OCI-LY1 (cell line): ENCODE measurements at regions not wholly inside any gene's neighbourhood (a gene's known extent, or its start where the extent isn't known, plus 50 kb on each side); places are given as distances from the start of the nearest gene placed in this dataset.

ENCODE experiments used
- H2AFZ ChIP-seq: fragments of 200-600 bp; sonication (generic), shearing (Covaris generic); 2 replicates; pipeline ENCODE4 v1.6.0; 2014; ENCODE audit warnings: antibody characterized with exemption, mild to moderate bottlenecking, low read length
- H3F3A ChIP-seq: fragments of 200-600 bp; sonication (generic), shearing (Covaris generic); 2 replicates; pipeline ENCODE4 v1.6.0; 2014; ENCODE audit warnings: mild to moderate bottlenecking, antibody characterized with exemption, low read length, moderate library complexity; ENCODE audit not compliant: insufficient read depth
- H3K27ac ChIP-seq: fragments of 200-600 bp; sonication (generic); 2 replicates; pipeline ENCODE4 v1.5.1; 2014; ENCODE audit warnings: low read length, mixed run types, mild to moderate bottlenecking, low read depth; ENCODE audit not compliant: poor library complexity, severe bottlenecking
- H3K27me3 ChIP-seq: fragments of 200-600 bp; sonication (generic); 2 replicates; pipeline ENCODE4 v1.6.0; 2014; ENCODE audit warnings: antibody characterized with exemption, mild to moderate bottlenecking, low read length, moderate library complexity; ENCODE audit not compliant: insufficient read depth
- H3K36me3 ChIP-seq: fragments of 200-600 bp; sonication (generic); 2 replicates; pipeline ENCODE4 v1.6.1; 2014; ENCODE audit warnings: mild to moderate bottlenecking, antibody characterized with exemption, low read length, moderate library complexity, mixed read lengths; ENCODE audit not compliant: insufficient read depth
- H3K4me1 ChIP-seq: fragments of 200-600 bp; sonication (generic); 2 replicates; pipeline ENCODE4 v1.5.1; 2014; ENCODE audit warnings: mild to moderate bottlenecking, low read length, moderate library complexity; ENCODE audit not compliant: insufficient read depth, severe bottlenecking
- H3K4me2 ChIP-seq: fragments of 200-600 bp; sonication (generic), shearing (Covaris generic); 2 replicates; pipeline ENCODE4 v1.6.1; 2014; ENCODE audit warnings: low read length
- H3K4me3 ChIP-seq: fragments of 200-600 bp; sonication (generic); 2 replicates; pipeline ENCODE4 v1.5.1; 2014; ENCODE audit warnings: low read length, low read depth, mild to moderate bottlenecking, mixed read lengths; ENCODE audit not compliant: poor library complexity, severe bottlenecking
- H3K79me2 ChIP-seq: fragments of 200-600 bp; shearing (Covaris generic); 2 replicates; pipeline ENCODE4 v1.6.1; 2016; ENCODE audit warnings: mixed run types, low read length, mixed read lengths; ENCODE audit not compliant: insufficient read depth
- H3K9ac ChIP-seq: fragments of 200-600 bp; sonication (generic), shearing (Covaris generic); 2 replicates; pipeline ENCODE4 v1.6.1; 2014; ENCODE audit warnings: mild to moderate bottlenecking, low read length, mixed read lengths
- H3K9me2 ChIP-seq: fragments of 200-600 bp; sonication (generic), shearing (Covaris generic); 2 replicates; pipeline ENCODE4 v1.6.1; 2014; ENCODE audit warnings: low read depth, mild to moderate bottlenecking, low read length, mixed read lengths
- H3K9me3 ChIP-seq: fragments of 200-600 bp; shearing (Covaris generic); 2 replicates; pipeline ENCODE4 v1.6.1; 2014; ENCODE audit warnings: low read length, mixed read lengths
- H4K20me1 ChIP-seq: fragments of 200-600 bp; sonication (generic), shearing (Covaris generic); 2 replicates; pipeline ENCODE4 v1.6.0; 2016; ENCODE audit warnings: mild to moderate bottlenecking, low read length; ENCODE audit not compliant: insufficient read depth
- EZH2 ChIP-seq: fragments of 200-600 bp; sonication (generic), shearing (Covaris generic); IDR thresholded peaks from 2 replicates; pipeline ENCODE4 v1.8.0; 2017; ENCODE audit warnings: borderline replicate concordance, mixed run types, mild to moderate bottlenecking, antibody characterized with exemption, low read length, moderate library complexity, mixed read lengths
- TF ChIP-seq, protein P1 (sequence below): fragments of 200-600 bp; sonication (generic), shearing (Covaris generic); IDR thresholded peaks from 2 replicates; pipeline ENCODE4 v1.5.1; 2017; ENCODE audit warnings: mild to moderate bottlenecking, antibody characterized with exemption, low read length, moderate library complexity, mixed read lengths

DNA sequence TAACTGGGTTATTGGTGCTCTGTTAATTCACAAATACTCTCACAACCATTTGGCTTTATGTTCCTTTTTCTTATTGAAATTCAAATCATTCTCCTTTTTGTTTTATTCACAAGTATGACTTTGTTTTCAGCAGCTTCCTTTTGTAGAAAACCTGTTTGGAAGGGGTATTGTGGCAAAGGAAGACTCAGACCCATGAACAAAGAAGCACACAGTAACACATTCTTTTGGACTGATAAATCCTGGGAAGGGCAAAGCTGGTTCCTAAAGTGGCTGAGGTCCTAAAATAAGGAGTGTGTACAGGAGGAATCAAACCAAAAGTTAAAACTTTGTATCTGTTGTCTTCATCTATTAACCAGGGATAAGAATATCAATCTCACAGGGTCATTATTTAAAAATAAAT, 374.7 kb upstream of the FIGN start:
- TF ChIP-seq, protein P1, sequence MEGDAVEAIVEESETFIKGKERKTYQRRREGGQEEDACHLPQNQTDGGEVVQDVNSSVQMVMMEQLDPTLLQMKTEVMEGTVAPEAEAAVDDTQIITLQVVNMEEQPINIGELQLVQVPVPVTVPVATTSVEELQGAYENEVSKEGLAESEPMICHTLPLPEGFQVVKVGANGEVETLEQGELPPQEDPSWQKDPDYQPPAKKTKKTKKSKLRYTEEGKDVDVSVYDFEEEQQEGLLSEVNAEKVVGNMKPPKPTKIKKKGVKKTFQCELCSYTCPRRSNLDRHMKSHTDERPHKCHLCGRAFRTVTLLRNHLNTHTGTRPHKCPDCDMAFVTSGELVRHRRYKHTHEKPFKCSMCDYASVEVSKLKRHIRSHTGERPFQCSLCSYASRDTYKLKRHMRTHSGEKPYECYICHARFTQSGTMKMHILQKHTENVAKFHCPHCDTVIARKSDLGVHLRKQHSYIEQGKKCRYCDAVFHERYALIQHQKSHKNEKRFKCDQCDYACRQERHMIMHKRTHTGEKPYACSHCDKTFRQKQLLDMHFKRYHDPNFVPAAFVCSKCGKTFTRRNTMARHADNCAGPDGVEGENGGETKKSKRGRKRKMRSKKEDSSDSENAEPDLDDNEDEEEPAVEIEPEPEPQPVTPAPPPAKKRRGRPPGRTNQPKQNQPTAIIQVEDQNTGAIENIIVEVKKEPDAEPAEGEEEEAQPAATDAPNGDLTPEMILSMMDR = no peak
- TF ChIP-seq EZH2 = no peak

DNA sequence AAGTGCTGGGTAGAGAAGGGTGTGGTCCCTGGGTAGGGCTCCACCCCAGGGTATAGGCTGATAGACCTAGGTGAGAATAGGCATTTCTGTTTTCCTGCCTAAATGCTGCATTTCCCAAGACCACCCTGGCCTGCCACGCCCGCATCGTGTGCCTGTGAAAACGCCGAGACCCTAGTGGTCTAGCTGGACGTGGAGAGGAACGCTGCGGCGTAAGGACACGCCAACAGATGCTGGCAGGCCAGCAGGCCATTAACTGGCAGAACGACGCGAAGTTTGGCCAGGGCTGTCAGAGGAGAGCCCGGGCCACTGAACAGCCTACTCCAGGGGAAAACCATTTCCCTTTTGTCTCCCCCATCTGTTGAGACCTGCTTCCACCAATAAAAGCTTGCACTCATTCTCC, 373.2 kb upstream of the FIGN start:
- Histone ChIP-seq H3K4me3 (no peak overlapping the region), H3K9ac (no peak overlapping the region), H3K9me2 (no peaks in the 10 kb centered on the region), H3K27ac (no peak overlapping the region), H3K36me3 (no peaks in the 10 kb centered on the region), H3K9me3 (no peaks in the 10 kb centered on the region), H3K27me3 (no peaks in the 10 kb centered on the region), H3F3A (no peaks in the 10 kb centered on the region), H2AFZ (no peak overlapping the region), H3K4me1 (no peaks in the 10 kb centered on the region), H3K79me2 (no peaks in the 10 kb centered on the region), H3K4me2 (no peak overlapping the region), H4K20me1 (no peaks in the 10 kb centered on the region)
- TF ChIP-seq, protein P1 = no peak
- no peak for TF ChIP-seq EZH2

More for the DNA sequence above, 374.7 kb upstream of the FIGN start:
- H2AFZ ChIP-seq = no peak overlapping the region
- H3K4me3 ChIP-seq = no peak overlapping the region
- no peaks in the 10 kb centered on the region for H3F3A ChIP-seq
- no peaks in the 10 kb centered on the region for H3K9me2 ChIP-seq
- H3K36me3 ChIP-seq = no peaks in the 10 kb centered on the region
- no peaks in the 10 kb centered on the region for H3K79me2 ChIP-seq
- no peak overlapping the region for H3K9ac ChIP-seq
- no peak overlapping the region for H3K27ac ChIP-seq
- no peaks in the 10 kb centered on the region for H3K4me1 ChIP-seq
- H3K9me3 ChIP-seq = no peaks in the 10 kb centered on the region
- no peaks in the 10 kb centered on the region for H4K20me1 ChIP-seq
- no peak overlapping the region for H3K4me2 ChIP-seq
- no peaks in the 10 kb centered on the region for H3K27me3 ChIP-seq

DNA sequence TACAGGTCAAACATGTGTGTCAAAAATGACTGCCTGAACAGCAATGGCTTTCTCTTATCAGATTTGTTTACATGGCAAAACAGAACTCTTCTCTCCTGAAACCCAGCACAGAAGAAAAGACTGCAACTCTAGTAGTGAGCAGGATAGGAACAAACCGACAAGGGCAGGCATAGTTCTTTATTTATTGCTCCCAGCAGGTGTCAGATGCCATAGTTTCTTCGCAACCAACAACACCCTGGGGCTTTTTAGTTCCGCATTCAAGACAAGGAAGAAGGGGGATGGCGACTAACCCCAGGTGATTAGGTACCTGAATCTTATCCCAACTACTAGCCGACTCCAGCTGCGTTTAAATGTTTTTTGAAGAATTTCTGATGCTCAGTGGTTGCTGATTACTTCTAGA, 367.5 kb upstream of the FIGN start:
- Histone ChIP-seq H2AFZ (no peak overlapping the region), H3K4me1 (no peaks in the 10 kb centered on the region), H3K9me3 (no peaks in the 10 kb centered on the region), H3K27ac (no peak overlapping the region), H3K9me2 (no peaks in the 10 kb centered on the region), H3K4me3 (no peak overlapping the region), H3K27me3 (no peaks in the 10 kb centered on the region), H3K4me2 (no peak overlapping the region), H3F3A (no peaks in the 10 kb centered on the region), H3K9ac (no peak overlapping the region), H4K20me1 (no peaks in the 10 kb centered on the region), H3K36me3 (no peaks in the 10 kb centered on the region), H3K79me2 (no peaks in the 10 kb centered on the region)
- no peak for TF ChIP-seq EZH2
- TF ChIP-seq, protein P1 = no peak
